Smooth muscle cell (in vitro differentiated cells): ENCODE measurements at regions not wholly inside any gene's neighbourhood (a gene's known extent, or its start where the extent isn't known, plus 50 kb on each side); places are given as distances from the start of the nearest gene placed in this dataset.

Experiments
- DNase-seq: peaks from one replicate; lab custom pipeline; 2025; ENCODE audit not compliant: unreplicated experiment; lab: John Stamatoyannopoulos, UW
- H2AFZ ChIP-seq: fragments of 200-600 bp; sonication (generic); 2 replicates; pipeline ENCODE4 v1.6.0; 2016; ENCODE audit warnings: antibody characterized with exemption, low read depth, mild to moderate bottlenecking
- H3F3A ChIP-seq: fragments of 200-600 bp; sonication (generic); 2 replicates; pipeline ENCODE4 v1.6.0; 2017; ENCODE audit warnings: antibody characterized with exemption, low read depth
- H3K27ac ChIP-seq: fragments of 200-600 bp; sonication (generic); 2 replicates; pipeline ENCODE4 v1.5.1; 2016; ENCODE audit warnings: low read depth, mild to moderate bottlenecking
- H3K27me3 ChIP-seq: fragments of 200-600 bp; sonication (generic); 2 replicates; pipeline ENCODE4 v1.6.1; 2016; ENCODE audit warnings: low read depth, mild to moderate bottlenecking
- H3K36me3 ChIP-seq: fragments of 200-600 bp; sonication (generic); 2 replicates; pipeline ENCODE4 v1.5.1; 2016; ENCODE audit warnings: low read depth
- H3K4me1 ChIP-seq: fragments of 200-600 bp; sonication (generic); 2 replicates; pipeline ENCODE4 v1.5.1; 2016; ENCODE audit warnings: low read depth
- H3K4me2 ChIP-seq: fragments of 200-600 bp; sonication (generic); 2 replicates; pipeline ENCODE4 v1.6.0; 2016; ENCODE audit warnings: mild to moderate bottlenecking
- H3K4me3 ChIP-seq: fragments of 200-600 bp; sonication (generic); 2 replicates; pipeline ENCODE4 v1.5.1; 2016; ENCODE audit warnings: mild to moderate bottlenecking
- H3K79me2 ChIP-seq: fragments of 200-600 bp; sonication (generic); 2 replicates; pipeline ENCODE4 v1.6.0; 2016; ENCODE audit warnings: low read depth, mild to moderate bottlenecking
- H3K9ac ChIP-seq: fragments of 200-600 bp; sonication (generic); 2 replicates; pipeline ENCODE4 v1.6.0; 2016; ENCODE audit warnings: low read depth
- H3K9me3 ChIP-seq: fragments of 200-600 bp; sonication (generic); replicated peaks from 2 replicates; pipeline ENCODE4 v1.5.1; 2016; ENCODE audit warnings: low read depth
- H4K20me1 ChIP-seq: fragments of 200-600 bp; sonication (generic); 2 replicates; pipeline ENCODE4 v1.6.0; 2016; ENCODE audit warnings: low read depth
- WGBS: methylation state at CpG from one replicate; pipeline ENCODE4 v1.1.7; 2016; ENCODE audit warnings: low lambda C conversion rate; 5-methylcytosine and 5-hydroxymethylcytosine counted together
- TF ChIP-seq, protein P1 (sequence below): fragments of 200-600 bp; sonication (generic); IDR thresholded peaks from 2 replicates; pipeline ENCODE4 v1.5.1; 2017; ENCODE audit warnings: borderline replicate concordance, mild to moderate bottlenecking, antibody characterized with exemption; ENCODE audit not compliant: insufficient read depth, poor library complexity, severe bottlenecking

GRCh38 chr18:78156466-78156865, 823.2 kb upstream of the SALL3 start:
- TF ChIP-seq, protein P1, sequence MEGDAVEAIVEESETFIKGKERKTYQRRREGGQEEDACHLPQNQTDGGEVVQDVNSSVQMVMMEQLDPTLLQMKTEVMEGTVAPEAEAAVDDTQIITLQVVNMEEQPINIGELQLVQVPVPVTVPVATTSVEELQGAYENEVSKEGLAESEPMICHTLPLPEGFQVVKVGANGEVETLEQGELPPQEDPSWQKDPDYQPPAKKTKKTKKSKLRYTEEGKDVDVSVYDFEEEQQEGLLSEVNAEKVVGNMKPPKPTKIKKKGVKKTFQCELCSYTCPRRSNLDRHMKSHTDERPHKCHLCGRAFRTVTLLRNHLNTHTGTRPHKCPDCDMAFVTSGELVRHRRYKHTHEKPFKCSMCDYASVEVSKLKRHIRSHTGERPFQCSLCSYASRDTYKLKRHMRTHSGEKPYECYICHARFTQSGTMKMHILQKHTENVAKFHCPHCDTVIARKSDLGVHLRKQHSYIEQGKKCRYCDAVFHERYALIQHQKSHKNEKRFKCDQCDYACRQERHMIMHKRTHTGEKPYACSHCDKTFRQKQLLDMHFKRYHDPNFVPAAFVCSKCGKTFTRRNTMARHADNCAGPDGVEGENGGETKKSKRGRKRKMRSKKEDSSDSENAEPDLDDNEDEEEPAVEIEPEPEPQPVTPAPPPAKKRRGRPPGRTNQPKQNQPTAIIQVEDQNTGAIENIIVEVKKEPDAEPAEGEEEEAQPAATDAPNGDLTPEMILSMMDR, result no peak
- Histone ChIP-seq H3K79me2 (no peaks in the 10 kb centered on the region), H3K4me3 (no peak overlapping the region), H3F3A (no peaks in the 10 kb centered on the region), H3K36me3 (no peaks in the 10 kb centered on the region), H3K9ac (no peak overlapping the region), H3K9me3 (no peaks in the 10 kb centered on the region), H3K4me2 (no peak overlapping the region), H3K4me1 (no peaks in the 10 kb centered on the region), H4K20me1 (no peaks in the 10 kb centered on the region), H2AFZ (no peak overlapping the region), H3K27me3 (no peaks in the 10 kb centered on the region), H3K27ac (no peak overlapping the region)
- 77% methylated on average over 1 of the region's 1 CpG for WGBS
- DNase-seq, result no peak

DNA sequence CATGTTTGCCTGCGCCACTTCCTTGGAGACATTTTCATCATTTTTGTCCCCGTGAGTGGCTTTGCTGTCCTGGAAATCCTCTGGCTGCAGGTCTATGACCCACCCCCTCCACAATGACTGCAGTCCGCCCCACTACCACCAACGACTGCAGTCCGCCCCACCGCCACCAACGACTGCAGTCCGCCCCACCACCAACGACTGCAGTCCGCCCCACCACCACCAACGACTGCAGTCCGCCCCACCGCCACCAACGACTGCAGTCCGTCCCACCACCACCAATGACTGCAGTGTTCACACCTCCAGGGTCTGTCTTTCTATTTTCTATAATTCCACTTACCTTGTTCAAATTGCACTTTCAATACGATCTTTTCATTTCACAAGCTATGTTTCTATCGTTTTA, 820.7 kb upstream of the SALL3 start:
- no peaks in the 10 kb centered on the region for H4K20me1 ChIP-seq
- H2AFZ ChIP-seq, result no peak overlapping the region
- H3K36me3 ChIP-seq, result no peaks in the 10 kb centered on the region
- no peaks in the 10 kb centered on the region for H3K27me3 ChIP-seq
- H3K9ac ChIP-seq, result no peak overlapping the region
- 85% methylated on average over 4 of the region's 17 CpGs for WGBS
- no peaks in the 10 kb centered on the region for H3F3A ChIP-seq
- H3K79me2 ChIP-seq, result no peaks in the 10 kb centered on the region
- H3K4me3 ChIP-seq, result no peak overlapping the region
- H3K4me1 ChIP-seq, result no peaks in the 10 kb centered on the region
- DNase-seq, result no peak
- H3K9me3 ChIP-seq, result no peaks in the 10 kb centered on the region
- no peak overlapping the region for H3K4me2 ChIP-seq
- TF ChIP-seq, protein P1, result no peak
- H3K27ac ChIP-seq, result no peak overlapping the region

DNA sequence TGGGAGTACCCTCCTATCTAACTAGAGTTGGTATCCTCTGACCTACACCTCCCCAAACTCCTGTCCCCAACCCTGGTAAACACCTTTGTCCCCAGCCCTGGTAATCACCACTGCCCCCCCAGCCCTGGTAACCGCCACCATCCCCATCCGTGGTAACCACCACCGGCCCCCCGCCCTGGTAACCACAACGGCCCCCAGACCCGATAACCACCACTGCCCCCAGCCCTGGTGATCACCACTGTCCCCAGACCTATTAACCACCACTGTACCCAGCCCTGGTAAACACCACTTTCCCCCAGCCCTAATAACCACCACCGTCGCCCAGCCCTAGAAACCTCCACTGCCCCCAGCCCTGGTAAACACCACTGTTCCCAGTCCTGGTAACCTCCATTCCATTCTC, 820.2 kb upstream of the SALL3 start:
- no peaks in the 10 kb centered on the region for H4K20me1 ChIP-seq
- H3K4me1 ChIP-seq, result no peaks in the 10 kb centered on the region
- no peaks in the 10 kb centered on the region for H3K27me3 ChIP-seq
- DNase-seq, result no peak
- 95% methylated on average over 2 of the region's 8 CpGs for WGBS
- no peak overlapping the region for H2AFZ ChIP-seq
- no peaks in the 10 kb centered on the region for H3K9me3 ChIP-seq
- no peaks in the 10 kb centered on the region for H3K36me3 ChIP-seq
- H3K79me2 ChIP-seq, result no peaks in the 10 kb centered on the region
- H3K4me3 ChIP-seq, result no peak overlapping the region
- H3F3A ChIP-seq, result no peaks in the 10 kb centered on the region
- H3K27ac ChIP-seq, result no peak overlapping the region
- H3K9ac ChIP-seq, result no peak overlapping the region
- TF ChIP-seq, protein P1, result no peak
- no peak overlapping the region for H3K4me2 ChIP-seq

- H3K36me3 ChIP-seq, result no peaks in the 10 kb centered on the region
- WGBS, result 82% methylated on average over 11 of the region's 11 CpGs
- H3K4me1 ChIP-seq, result no peaks in the 10 kb centered on the region
- TF ChIP-seq, protein P1, result no peak
- no peaks in the 10 kb centered on the region for H3K79me2 ChIP-seq
- H3F3A ChIP-seq, result no peaks in the 10 kb centered on the region
- no peaks in the 10 kb centered on the region for H4K20me1 ChIP-seq
- no peak overlapping the region for H3K4me2 ChIP-seq
- DNase-seq, result no peak
- no peak overlapping the region for H3K27ac ChIP-seq
- H2AFZ ChIP-seq, result no peak overlapping the region
- H3K4me3 ChIP-seq, result no peak overlapping the region
- H3K9me3 ChIP-seq, result no peaks in the 10 kb centered on the region
- no peak overlapping the region for H3K9ac ChIP-seq
- no peaks in the 10 kb centered on the region for H3K27me3 ChIP-seq
These were observed 818.5 kb upstream of the SALL3 start for GRCh38 chr18:78160961-78161656.
